Upper lobe of right lung (tissue), 1 donor: ENCODE measurements at regions not wholly inside any gene's neighbourhood (a gene's known extent, or its start where the extent isn't known, plus 50 kb on each side); places are given as distances from the start of the nearest gene placed in this dataset.

ENCODE experiments used
- ATAC-seq: fragments of 200-7000 bp; cut with Tn5 transposase; one replicate; pipeline ENCODE4 v1.9.1; 2020; ENCODE audit warnings: mild to moderate bottlenecking, moderate library complexity
- DNase-seq: peaks from one replicate; pipeline ENCODE4 v3.0.0-alpha.2; 2020
- H3K27ac ChIP-seq: fragments of 200-600 bp; one replicate; pipeline ENCODE4 v1.8.0; 2022
- H3K27me3 ChIP-seq: fragments of 200-600 bp; one replicate; pipeline ENCODE4 v1.8.0; 2022; ENCODE audit warnings: mild to moderate bottlenecking
- H3K36me3 ChIP-seq: fragments of 200-600 bp; one replicate; pipeline ENCODE4 v1.8.0; 2022
- H3K4me1 ChIP-seq: fragments of 200-600 bp; one replicate; pipeline ENCODE4 v1.8.0; 2022
- H3K4me3 ChIP-seq: fragments of 200-600 bp; one replicate; pipeline ENCODE4 v1.8.0; 2022; ENCODE audit warnings: mild to moderate bottlenecking
- H3K9me3 ChIP-seq: fragments of 200-600 bp; one replicate; pipeline ENCODE4 v1.8.0; 2022
- intact Hi-C: fragments of 100-400 bp; cut with DNase I; formaldehyde crosslinking; loops from one replicate; pipeline ENCODE4 v1.11.0; 2022
- TF ChIP-seq, protein P1 (sequence below): fragments of 200-600 bp; IDR thresholded peaks from one replicate; pipeline ENCODE4 v1.8.0; 2022; ENCODE audit warnings: antibody characterized with exemption
- donor health status: DM: no; HTN: yes; CAD: no; lungs with severe emphysema.

GRCh38 chr11:13902523-13902922 lies 60.0 kb upstream of the SPON1 start:
- H3K27ac ChIP-seq = no peak overlapping the region
- H3K4me3 ChIP-seq = no peak overlapping the region
- DNase-seq (no peak), ATAC-seq (no peak)
- TF ChIP-seq, protein P1, sequence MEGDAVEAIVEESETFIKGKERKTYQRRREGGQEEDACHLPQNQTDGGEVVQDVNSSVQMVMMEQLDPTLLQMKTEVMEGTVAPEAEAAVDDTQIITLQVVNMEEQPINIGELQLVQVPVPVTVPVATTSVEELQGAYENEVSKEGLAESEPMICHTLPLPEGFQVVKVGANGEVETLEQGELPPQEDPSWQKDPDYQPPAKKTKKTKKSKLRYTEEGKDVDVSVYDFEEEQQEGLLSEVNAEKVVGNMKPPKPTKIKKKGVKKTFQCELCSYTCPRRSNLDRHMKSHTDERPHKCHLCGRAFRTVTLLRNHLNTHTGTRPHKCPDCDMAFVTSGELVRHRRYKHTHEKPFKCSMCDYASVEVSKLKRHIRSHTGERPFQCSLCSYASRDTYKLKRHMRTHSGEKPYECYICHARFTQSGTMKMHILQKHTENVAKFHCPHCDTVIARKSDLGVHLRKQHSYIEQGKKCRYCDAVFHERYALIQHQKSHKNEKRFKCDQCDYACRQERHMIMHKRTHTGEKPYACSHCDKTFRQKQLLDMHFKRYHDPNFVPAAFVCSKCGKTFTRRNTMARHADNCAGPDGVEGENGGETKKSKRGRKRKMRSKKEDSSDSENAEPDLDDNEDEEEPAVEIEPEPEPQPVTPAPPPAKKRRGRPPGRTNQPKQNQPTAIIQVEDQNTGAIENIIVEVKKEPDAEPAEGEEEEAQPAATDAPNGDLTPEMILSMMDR = no peak
- H3K9me3 ChIP-seq = no peaks in the 10 kb centered on the region
- H3K36me3 ChIP-seq = no peaks in the 10 kb centered on the region
- H3K4me1 ChIP-seq = no peaks in the 10 kb centered on the region
- H3K27me3 ChIP-seq = no peaks in the 10 kb centered on the region
- intact Hi-C loops = no loop called here

DNA sequence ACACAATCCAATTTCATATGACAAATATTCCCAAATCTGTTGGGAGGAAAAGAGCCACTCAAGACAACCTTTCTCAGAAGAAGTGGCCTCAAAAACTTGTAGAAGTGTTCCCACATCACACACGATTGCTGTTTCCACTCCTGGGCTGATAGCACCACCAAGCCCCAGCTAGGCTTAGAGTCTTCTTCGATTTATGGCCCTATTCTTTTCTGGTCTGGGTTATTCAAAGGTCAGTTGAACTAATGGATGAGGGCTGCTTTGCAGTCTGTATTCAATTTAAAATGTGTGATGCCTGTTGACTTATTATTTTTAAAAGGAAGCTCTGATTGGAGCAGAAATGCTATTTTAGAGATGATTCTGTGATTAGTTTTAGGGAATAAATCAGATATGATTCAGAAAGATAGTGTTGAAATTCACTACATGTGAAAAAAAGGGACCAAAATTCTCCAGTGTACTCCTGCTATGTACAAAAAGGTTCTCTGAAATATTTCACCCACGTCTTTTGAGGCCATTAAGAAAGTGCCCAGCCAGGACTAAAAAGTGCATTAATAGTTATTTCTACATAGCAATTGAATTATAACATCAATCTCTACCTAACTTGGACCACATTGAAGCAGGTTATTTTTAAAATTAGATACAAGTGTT lies 57.3 kb upstream of the SPON1 start:
- Histone ChIP-seq H3K27me3 (no peaks in the 10 kb centered on the region), H3K36me3 (no peaks in the 10 kb centered on the region), H3K9me3 (no peaks in the 10 kb centered on the region), H3K4me3 (no peak overlapping the region), H3K27ac (no peak overlapping the region), H3K4me1 (no peaks in the 10 kb centered on the region)
- TF ChIP-seq, protein P1 = no peak
- intact Hi-C loops = no loop called here
- no peak for DNase-seq
- no peak for ATAC-seq

DNA sequence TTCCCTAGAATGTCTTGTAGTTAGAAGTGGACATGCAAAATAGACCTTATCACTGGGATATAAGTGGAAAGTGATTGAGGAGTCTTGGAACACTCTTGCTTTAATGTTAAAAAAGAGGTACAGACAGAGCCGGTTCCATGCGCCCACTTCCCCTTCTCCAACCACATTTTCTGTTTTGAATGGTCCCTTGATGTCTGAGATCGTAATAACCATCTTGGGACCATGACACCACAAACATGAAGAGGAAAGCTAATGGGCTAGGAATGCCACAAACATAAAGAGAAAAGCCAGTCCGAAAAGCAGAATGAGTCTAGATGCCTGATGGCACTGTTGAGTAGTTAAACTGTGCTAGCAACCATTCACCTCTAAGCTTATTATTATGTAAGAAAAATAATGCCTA lies 54.8 kb upstream of the SPON1 start:
- no peaks in the 10 kb centered on the region for H3K9me3 ChIP-seq
- H3K27ac ChIP-seq = no peak overlapping the region
- ATAC-seq (no peak), DNase-seq (no peak)
- H3K4me1 ChIP-seq = no peaks in the 10 kb centered on the region
- no peak overlapping the region for H3K4me3 ChIP-seq
- H3K36me3 ChIP-seq = no peaks in the 10 kb centered on the region
- no peaks in the 10 kb centered on the region for H3K27me3 ChIP-seq
- intact Hi-C loops = no loop called here
- TF ChIP-seq, protein P1 = no peak

- DNase-seq (no peak), ATAC-seq (no peak)
- intact Hi-C loops = no loop called here
- Histone ChIP-seq H3K27ac (no peak overlapping the region), H3K4me1 (no peaks in the 10 kb centered on the region), H3K9me3 (no peaks in the 10 kb centered on the region), H3K4me3 (no peak overlapping the region), H3K27me3 (no peaks in the 10 kb centered on the region), H3K36me3 (no peaks in the 10 kb centered on the region)
- TF ChIP-seq, protein P1 = no peak
Measured at GRCh38 chr11:13908535-13908934, 54.0 kb upstream of the SPON1 start.
